Lower lobe of right lung (tissue), 2 donors: ENCODE measurements at regions not wholly inside any gene's neighbourhood (a gene's known extent, or its start where the extent isn't known, plus 50 kb on each side); places are given as distances from the start of the nearest gene placed in this dataset.
A peak's percentile ranks its signal among the peaks of the same experiment; 100 is the strongest.

ENCODE experiments used
- ATAC-seq, 2 donors: fragments of 200-7000 bp; cut with Tn5 transposase; one replicate each; pipeline ENCODE4 v1.9.1; 2020 to 2022; ENCODE audit warnings: mild to moderate bottlenecking in 2 of 2, moderate library complexity in 2 of 2
- DNase-seq: peaks from one replicate; pipeline ENCODE4 v3.0.0-alpha.2; 2020
- H3K27ac ChIP-seq: fragments of 200-600 bp; one replicate; pipeline ENCODE4 v1.8.0; 2022
- H3K27me3 ChIP-seq: fragments of 200-600 bp; one replicate; pipeline ENCODE4 v1.8.0; 2022; ENCODE audit warnings: low read depth
- H3K36me3 ChIP-seq: fragments of 200-600 bp; one replicate; pipeline ENCODE4 v1.8.0; 2022; ENCODE audit warnings: mild to moderate bottlenecking
- H3K4me1 ChIP-seq: fragments of 200-600 bp; one replicate; pipeline ENCODE4 v1.8.0; 2022
- H3K4me3 ChIP-seq: fragments of 200-600 bp; one replicate; pipeline ENCODE4 v1.8.0; 2022; ENCODE audit warnings: mild to moderate bottlenecking
- H3K9me3 ChIP-seq: fragments of 200-600 bp; one replicate; pipeline ENCODE4 v1.8.0; 2022
- intact Hi-C: fragments of 100-400 bp; cut with DNase I; formaldehyde crosslinking; loops from one replicate; pipeline ENCODE4 v1.11.0; 2022
- TF ChIP-seq, protein P1 (sequence below): fragments of 200-600 bp; IDR thresholded peaks from one replicate; pipeline ENCODE4 v1.8.0; 2022; ENCODE audit warnings: antibody characterized with exemption, mild to moderate bottlenecking
- donor health status: DM: no; HTN: yes; CAD: no; lungs with severe emphysema.

DNA sequence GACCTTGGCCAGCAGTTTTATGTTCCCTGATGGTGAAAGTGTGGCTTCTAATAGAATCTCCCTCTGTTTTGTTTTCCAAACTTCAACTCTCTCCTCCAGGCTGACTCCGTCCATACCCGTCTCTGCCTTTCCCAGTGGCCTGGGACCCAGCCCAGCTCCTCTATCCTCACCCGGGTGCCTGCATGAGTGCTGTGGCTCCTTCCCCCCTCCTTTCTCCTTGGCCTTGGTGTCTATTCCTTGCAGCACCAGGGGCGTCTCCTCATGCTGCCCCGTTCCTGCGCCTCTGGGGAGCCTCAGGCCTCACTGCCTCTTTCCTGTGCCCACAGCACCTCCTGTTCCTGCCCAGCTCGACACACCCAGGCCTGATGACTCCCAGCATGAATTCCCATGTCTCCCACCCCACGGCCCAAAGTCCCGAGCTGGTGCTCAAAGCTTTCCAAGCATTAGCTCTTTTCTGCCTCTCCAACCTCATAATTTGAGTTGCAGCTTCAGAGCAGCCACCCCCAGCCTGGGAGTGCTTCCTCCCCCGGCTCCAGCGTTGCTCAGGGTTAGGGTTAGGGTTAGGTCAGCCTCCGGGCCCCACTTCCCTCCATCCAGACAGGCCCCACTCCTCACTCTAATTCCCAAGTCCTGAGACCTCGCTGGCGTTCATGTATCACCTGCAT, 56.3 kb upstream of the AFDN start:
- Histone ChIP-seq H3K4me3 (no peak overlapping the region), H3K9me3 (no peaks in the 10 kb centered on the region), H3K27me3 (no peaks in the 10 kb centered on the region), H3K4me1 (no peaks in the 10 kb centered on the region), H3K36me3 (no peaks in the 10 kb centered on the region), H3K27ac (no peak overlapping the region)
- DNase-seq (peak; percentile 9), ATAC-seq (no peak)
- TF ChIP-seq, protein P1, sequence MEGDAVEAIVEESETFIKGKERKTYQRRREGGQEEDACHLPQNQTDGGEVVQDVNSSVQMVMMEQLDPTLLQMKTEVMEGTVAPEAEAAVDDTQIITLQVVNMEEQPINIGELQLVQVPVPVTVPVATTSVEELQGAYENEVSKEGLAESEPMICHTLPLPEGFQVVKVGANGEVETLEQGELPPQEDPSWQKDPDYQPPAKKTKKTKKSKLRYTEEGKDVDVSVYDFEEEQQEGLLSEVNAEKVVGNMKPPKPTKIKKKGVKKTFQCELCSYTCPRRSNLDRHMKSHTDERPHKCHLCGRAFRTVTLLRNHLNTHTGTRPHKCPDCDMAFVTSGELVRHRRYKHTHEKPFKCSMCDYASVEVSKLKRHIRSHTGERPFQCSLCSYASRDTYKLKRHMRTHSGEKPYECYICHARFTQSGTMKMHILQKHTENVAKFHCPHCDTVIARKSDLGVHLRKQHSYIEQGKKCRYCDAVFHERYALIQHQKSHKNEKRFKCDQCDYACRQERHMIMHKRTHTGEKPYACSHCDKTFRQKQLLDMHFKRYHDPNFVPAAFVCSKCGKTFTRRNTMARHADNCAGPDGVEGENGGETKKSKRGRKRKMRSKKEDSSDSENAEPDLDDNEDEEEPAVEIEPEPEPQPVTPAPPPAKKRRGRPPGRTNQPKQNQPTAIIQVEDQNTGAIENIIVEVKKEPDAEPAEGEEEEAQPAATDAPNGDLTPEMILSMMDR = no peak
- intact Hi-C loops = no loop called here

DNA sequence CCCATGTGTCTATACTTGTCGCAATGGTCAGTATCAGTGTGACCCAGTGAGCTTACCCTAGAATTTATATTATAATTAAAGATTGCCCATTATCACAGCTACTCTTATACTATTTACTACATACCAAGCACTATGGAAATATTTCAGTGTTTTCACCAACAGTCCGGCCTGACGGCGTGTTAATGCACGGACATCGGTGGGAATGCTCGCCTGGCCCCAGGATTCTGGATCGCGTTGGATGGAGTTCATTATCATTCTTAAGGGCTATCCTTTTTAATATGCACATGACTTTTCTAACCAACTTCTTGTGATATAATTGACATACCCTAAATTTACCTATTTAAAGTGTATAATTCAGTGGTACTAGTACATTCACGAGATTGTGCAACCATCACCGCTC, 51.8 kb upstream of the AFDN start:
- TF ChIP-seq, protein P1 = no peak
- Histone ChIP-seq H3K9me3 (no peaks in the 10 kb centered on the region), H3K27ac (no peak overlapping the region), H3K4me3 (no peak overlapping the region), H3K27me3 (no peaks in the 10 kb centered on the region), H3K36me3 (no peaks in the 10 kb centered on the region), H3K4me1 (no peaks in the 10 kb centered on the region)
- DNase-seq (no peak), ATAC-seq (no peak)
- intact Hi-C loops = no loop called here

DNA sequence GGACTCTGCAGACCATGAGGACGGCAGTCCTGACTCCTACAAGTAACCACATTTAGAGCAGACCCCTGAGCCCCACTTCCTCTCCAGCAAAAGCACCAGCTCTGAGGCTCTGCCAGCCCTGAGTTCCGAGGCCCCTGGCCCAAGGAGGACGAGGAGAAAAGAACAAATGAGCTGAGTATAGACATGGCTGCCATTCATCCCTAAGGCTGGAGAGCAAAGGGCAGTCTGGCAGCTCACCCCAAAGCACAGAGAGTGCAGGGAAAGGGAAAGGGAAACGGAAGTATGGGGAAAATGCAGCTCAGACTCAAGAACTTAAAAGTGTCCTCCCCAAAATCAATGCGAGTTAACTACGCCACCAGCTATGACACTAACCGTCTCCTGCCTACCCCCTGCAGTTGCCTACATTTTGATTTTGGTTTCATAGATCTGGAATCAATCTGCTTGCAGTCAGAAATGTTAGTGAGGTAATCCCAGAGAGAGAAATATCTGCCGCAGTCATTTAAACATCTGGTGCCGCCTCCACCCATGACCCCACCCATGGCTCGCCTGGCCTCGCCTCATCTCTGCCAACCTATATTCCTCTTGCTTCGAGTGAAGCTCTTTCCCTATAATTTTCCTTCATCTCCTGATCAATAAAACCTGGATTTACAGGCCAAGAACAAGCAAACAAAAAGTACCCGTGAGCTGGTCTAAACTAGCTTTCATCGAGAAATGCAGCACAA, 49.6 kb upstream of the AFDN start:
- intact Hi-C loops = no loop called here
- no peak overlapping the region for H3K4me3 ChIP-seq
- H3K36me3 ChIP-seq = no peaks in the 10 kb centered on the region
- H3K4me1 ChIP-seq = no peaks in the 10 kb centered on the region
- H3K27me3 ChIP-seq = no peaks in the 10 kb centered on the region
- no peak for ATAC-seq
- TF ChIP-seq, protein P1 = no peak
- H3K27ac ChIP-seq = no peak overlapping the region
- DNase-seq = peak; percentile 13
- H3K9me3 ChIP-seq = no peaks in the 10 kb centered on the region
